ENCODE measurements at regions not wholly inside any gene's neighbourhood (a gene's known extent, or its start where the extent isn't known, plus 50 kb on each side); places are given as distances from the start of the nearest gene placed in this dataset.

DNA sequence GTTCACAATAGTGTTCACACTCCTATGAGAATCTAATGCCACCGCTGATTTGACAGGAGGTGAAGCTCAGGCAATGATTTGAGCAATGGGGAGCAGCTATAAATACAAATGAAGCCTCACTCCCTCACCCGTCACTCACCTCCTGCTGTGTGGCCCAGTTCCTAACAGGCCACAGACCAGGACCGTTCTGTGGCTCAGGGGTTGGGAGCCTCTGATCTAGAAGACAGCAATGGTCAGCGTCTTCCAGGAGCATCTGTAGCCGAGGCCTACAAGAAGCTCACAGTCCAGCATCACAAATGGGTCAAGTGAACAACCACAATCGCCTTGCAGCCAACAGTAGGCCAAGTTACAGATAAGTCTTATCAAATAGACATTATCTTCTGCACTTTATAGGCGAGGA is 110.0 kb upstream of the SLC66A3 start:
- Histone ChIP-seq H3K9me3 (ENCODE audit: insufficient read depth, low read depth, low read length) (peaks cover 3% of the 10 kb centered on the region), H4K91ac (ENCODE audit: low read depth, low read length) (no peak overlapping the region), H4K8ac (ENCODE audit: low read depth, low read length) (no peak overlapping the region), H3K27me3 (ENCODE audit: insufficient read depth, low read length) (no peaks in the 10 kb centered on the region), H3K36me3 (ENCODE audit: control insufficient read depth in 1 of 2, insufficient read depth in 2 of 2, low read length in 2 of 2) (no peaks in the 10 kb centered on the region), H3K79me1 (ENCODE audit: low read length) (no peaks in the 10 kb centered on the region), H2BK5ac (ENCODE audit: low read depth, low read length, poor library complexity) (no peak overlapping the region), H3K18ac (ENCODE audit: low read length) (no peak overlapping the region), H2AK5ac (ENCODE audit: low read length) (no peak overlapping the region), H3K79me2 (ENCODE audit: control insufficient read depth, insufficient read depth, low read length, poor library complexity) (no peaks in the 10 kb centered on the region), H2BK12ac (ENCODE audit: low read length) (no peak overlapping the region), H3K4me2 (ENCODE audit: low read length) (no peak overlapping the region), H3K14ac (ENCODE audit: low read length) (no peak overlapping the region), H3K23ac (ENCODE audit: low read length) (no peak overlapping the region), H4K12ac (ENCODE audit: low read depth, low read length) (no peak overlapping the region), H2AFZ (ENCODE audit: insufficient read depth, low read length, poor library complexity) (no peak overlapping the region), H2BK120ac (ENCODE audit: insufficient read depth, low read length, poor library complexity) (no peak overlapping the region), H3K9ac (ENCODE audit: low read length) (no peak overlapping the region), H3K27ac (ENCODE audit: low read depth, low read length) (no peak overlapping the region), H3K4me1 (ENCODE audit: control insufficient read depth in 1 of 2, insufficient read depth in 2 of 2, low read length in 2 of 2) (no peaks in the 10 kb centered on the region), H3K4ac (ENCODE audit: low read depth, low read length) (no peak overlapping the region), H3K4me3 (ENCODE audit: low read depth, low read length) (no peak overlapping the region)
- no CpG with 5 or more reads among the region's 7 CpGs for WGBS (ENCODE audit: extremely low coverage, insufficient coverage, insufficient read length)
- no peak for DNase-seq

DNA sequence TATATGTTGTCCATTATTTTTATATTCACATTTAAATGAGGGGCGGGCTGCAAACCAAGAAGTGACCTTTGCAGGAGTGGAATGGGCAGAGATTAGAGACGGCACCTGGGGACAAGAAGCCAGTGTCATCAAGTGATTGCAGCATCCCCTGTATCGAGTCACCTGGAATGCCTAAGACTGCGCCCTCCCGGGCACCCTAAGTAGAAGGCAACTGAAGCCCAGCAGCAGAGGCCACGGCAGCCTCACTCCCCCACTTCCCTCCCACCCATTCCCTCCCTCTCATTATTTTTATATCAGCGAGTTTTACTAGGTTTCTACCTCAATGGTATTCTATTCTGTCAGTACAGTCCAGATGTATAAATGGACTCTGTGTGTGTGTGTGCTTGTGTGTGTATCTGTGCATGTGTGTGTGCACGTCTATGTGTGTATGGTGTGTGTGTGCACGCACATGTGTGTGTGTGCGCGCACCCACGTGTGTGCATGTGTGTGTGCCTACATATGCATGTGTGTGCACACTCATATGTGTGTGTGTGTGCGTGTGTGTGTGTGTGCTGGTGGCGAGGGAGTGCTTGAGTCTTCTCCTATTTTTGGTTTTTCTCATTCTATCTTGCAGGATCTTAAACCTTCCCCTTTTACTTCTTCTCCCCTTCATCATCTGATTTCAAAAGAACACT is 106.8 kb upstream of the SLC66A3 start:
- no peak overlapping the region for H4K8ac ChIP-seq (ENCODE audit: low read depth, low read length)
- peak overlapping the region; percentile 56 for H3K4me3 ChIP-seq (ENCODE audit: low read depth, low read length)
- no peak overlapping the region for H3K9ac ChIP-seq (ENCODE audit: low read length)
- DNase-seq: no peak
- no peak overlapping the region for H2BK120ac ChIP-seq (ENCODE audit: insufficient read depth, low read length, poor library complexity)
- no peak overlapping the region for H3K4me2 ChIP-seq (ENCODE audit: low read length)
- H3K79me1 ChIP-seq (ENCODE audit: low read length): no peaks in the 10 kb centered on the region
- peaks cover 7% of the 10 kb centered on the region for H3K9me3 ChIP-seq (ENCODE audit: insufficient read depth, low read depth, low read length)
- WGBS (ENCODE audit: extremely low coverage, insufficient coverage, insufficient read length): no CpG with 5 or more reads among the region's 14 CpGs
- no peaks in the 10 kb centered on the region for H3K36me3 ChIP-seq (ENCODE audit: control insufficient read depth in 1 of 2, insufficient read depth in 2 of 2, low read length in 2 of 2)
- no peak overlapping the region for H2AK5ac ChIP-seq (ENCODE audit: low read length)
- peak overlapping the region; percentile 96 for H3K23ac ChIP-seq (ENCODE audit: low read length)
- no peak overlapping the region for H4K12ac ChIP-seq (ENCODE audit: low read depth, low read length)
- H3K4me1 ChIP-seq (ENCODE audit: control insufficient read depth in 1 of 2, insufficient read depth in 2 of 2, low read length in 2 of 2): no peaks in the 10 kb centered on the region
- H2BK5ac ChIP-seq (ENCODE audit: low read depth, low read length, poor library complexity): no peak overlapping the region
- H4K91ac ChIP-seq (ENCODE audit: low read depth, low read length): no peak overlapping the region
- no peak overlapping the region for H3K27ac ChIP-seq (ENCODE audit: low read depth, low read length)
- no peak overlapping the region for H3K18ac ChIP-seq (ENCODE audit: low read length)
- no peaks in the 10 kb centered on the region for H3K79me2 ChIP-seq (ENCODE audit: control insufficient read depth, insufficient read depth, low read length, poor library complexity)
- H3K4ac ChIP-seq (ENCODE audit: low read depth, low read length): no peak overlapping the region
- no peak overlapping the region for H2AFZ ChIP-seq (ENCODE audit: insufficient read depth, low read length, poor library complexity)
- no peaks in the 10 kb centered on the region for H3K27me3 ChIP-seq (ENCODE audit: insufficient read depth, low read length)
- H3K14ac ChIP-seq (ENCODE audit: low read length): no peak overlapping the region
- H2BK12ac ChIP-seq (ENCODE audit: low read length): no peak overlapping the region

DNA sequence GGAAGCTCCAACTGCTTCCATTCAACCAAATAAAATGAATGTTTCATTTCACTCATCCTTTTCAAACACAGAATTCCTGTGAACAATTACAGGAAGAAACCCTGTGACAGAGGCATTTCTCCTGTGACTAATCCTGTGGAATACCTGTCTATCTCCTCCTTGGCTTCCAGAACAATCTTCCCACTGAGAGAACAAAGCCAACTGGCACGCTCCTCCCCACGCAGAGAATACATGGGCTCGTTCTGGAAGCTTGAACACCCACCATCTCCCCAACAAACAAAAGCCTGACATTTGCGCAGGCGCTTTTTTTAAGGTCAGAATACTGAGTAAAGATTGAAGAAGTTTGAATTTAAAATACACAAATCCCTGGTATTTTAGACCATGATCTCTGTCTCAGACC is 104.7 kb upstream of the SLC66A3 start:
- Histone ChIP-seq H3K4me2 (ENCODE audit: low read length) (no peak overlapping the region), H3K9ac (ENCODE audit: low read length) (no peak overlapping the region), H3K18ac (ENCODE audit: low read length) (no peak overlapping the region), H3K9me3 (ENCODE audit: insufficient read depth, low read depth, low read length) (peaks cover 7% of the 10 kb centered on the region), H4K12ac (ENCODE audit: low read depth, low read length) (no peak overlapping the region), H2BK12ac (ENCODE audit: low read length) (no peak overlapping the region), H3K27me3 (ENCODE audit: insufficient read depth, low read length) (no peaks in the 10 kb centered on the region), H2AFZ (ENCODE audit: insufficient read depth, low read length, poor library complexity) (no peak overlapping the region), H3K79me2 (ENCODE audit: control insufficient read depth, insufficient read depth, low read length, poor library complexity) (no peaks in the 10 kb centered on the region), H4K8ac (ENCODE audit: low read depth, low read length) (no peak overlapping the region), H3K14ac (ENCODE audit: low read length) (no peak overlapping the region), H3K36me3 (ENCODE audit: control insufficient read depth in 1 of 2, insufficient read depth in 2 of 2, low read length in 2 of 2) (no peaks in the 10 kb centered on the region), H2BK120ac (ENCODE audit: insufficient read depth, low read length, poor library complexity) (no peak overlapping the region), H2AK5ac (ENCODE audit: low read length) (no peak overlapping the region), H3K4me3 (ENCODE audit: low read depth, low read length) (no peak overlapping the region), H4K91ac (ENCODE audit: low read depth, low read length) (no peak overlapping the region), H3K27ac (ENCODE audit: low read depth, low read length) (no peak overlapping the region), H3K23ac (ENCODE audit: low read length) (no peak overlapping the region), H3K4ac (ENCODE audit: low read depth, low read length) (no peak overlapping the region), H2BK5ac (ENCODE audit: low read depth, low read length, poor library complexity) (no peak overlapping the region), H3K79me1 (ENCODE audit: low read length) (no peaks in the 10 kb centered on the region), H3K4me1 (ENCODE audit: control insufficient read depth in 1 of 2, insufficient read depth in 2 of 2, low read length in 2 of 2) (no peaks in the 10 kb centered on the region)
- no CpG with 5 or more reads among the region's 5 CpGs for WGBS (ENCODE audit: extremely low coverage, insufficient coverage, insufficient read length)
- DNase-seq: no peak

DNA sequence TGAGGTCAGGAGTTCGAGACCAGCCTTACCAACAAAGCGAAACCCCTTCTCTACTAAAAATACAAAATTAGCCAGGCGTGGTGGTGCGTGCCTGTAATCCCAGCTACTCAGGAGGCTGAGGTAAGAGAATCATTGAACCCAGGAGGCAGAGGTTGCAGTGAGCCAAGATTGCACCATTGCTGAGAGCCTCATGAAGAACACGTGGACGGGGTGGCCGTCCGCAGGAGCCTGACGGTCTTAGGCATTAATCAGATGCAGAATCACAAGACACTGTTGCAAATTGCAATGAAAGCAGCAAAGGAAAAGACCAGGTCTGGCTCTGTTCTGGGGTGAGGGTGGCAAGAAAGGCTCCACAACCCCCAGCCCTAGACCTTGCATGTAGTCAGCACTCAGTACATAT is 104.0 kb upstream of the SLC66A3 start:
- Histone ChIP-seq H3K9me3 (ENCODE audit: insufficient read depth, low read depth, low read length) (peaks cover 7% of the 10 kb centered on the region), H3K4me1 (ENCODE audit: control insufficient read depth in 1 of 2, insufficient read depth in 2 of 2, low read length in 2 of 2) (no peaks in the 10 kb centered on the region), H4K91ac (ENCODE audit: low read depth, low read length) (no peak overlapping the region), H3K79me1 (ENCODE audit: low read length) (no peaks in the 10 kb centered on the region), H3K18ac (ENCODE audit: low read length) (no peak overlapping the region), H3K79me2 (ENCODE audit: control insufficient read depth, insufficient read depth, low read length, poor library complexity) (no peaks in the 10 kb centered on the region), H3K27ac (ENCODE audit: low read depth, low read length) (no peak overlapping the region), H4K12ac (ENCODE audit: low read depth, low read length) (no peak overlapping the region), H3K27me3 (ENCODE audit: insufficient read depth, low read length) (no peaks in the 10 kb centered on the region), H3K9ac (ENCODE audit: low read length) (peak overlapping the region; percentile 16), H2BK5ac (ENCODE audit: low read depth, low read length, poor library complexity) (no peak overlapping the region), H2AK5ac (ENCODE audit: low read length) (no peak overlapping the region), H3K36me3 (ENCODE audit: control insufficient read depth in 1 of 2, insufficient read depth in 2 of 2, low read length in 2 of 2) (no peaks in the 10 kb centered on the region), H4K8ac (ENCODE audit: low read depth, low read length) (no peak overlapping the region), H2BK12ac (ENCODE audit: low read length) (no peak overlapping the region), H3K4me2 (ENCODE audit: low read length) (no peak overlapping the region), H2AFZ (ENCODE audit: insufficient read depth, low read length, poor library complexity) (no peak overlapping the region), H3K4me3 (ENCODE audit: low read depth, low read length) (no peak overlapping the region), H3K4ac (ENCODE audit: low read depth, low read length) (no peak overlapping the region), H2BK120ac (ENCODE audit: insufficient read depth, low read length, poor library complexity) (no peak overlapping the region), H3K14ac (ENCODE audit: low read length) (no peak overlapping the region), H3K23ac (ENCODE audit: low read length) (no peak overlapping the region)
- WGBS (ENCODE audit: extremely low coverage, insufficient coverage, insufficient read length): no CpG with 5 or more reads among the region's 9 CpGs
- no peak for DNase-seq

All from trophoblast cell (in vitro differentiated cells and primary cell).